ENCODE measurements at regions not wholly inside any gene's neighbourhood (a gene's known extent, or its start where the extent isn't known, plus 50 kb on each side); places are given as distances from the start of the nearest gene placed in this dataset.
A peak's percentile ranks its signal among the peaks of the same experiment; 100 is the strongest.

- Histone ChIP-seq H3K27me3 (no peaks in the 10 kb centered on the region), H3K9me3 (no peaks in the 10 kb centered on the region), H3K4me1 (peaks cover 9 to 48% (median 30%) of the 10 kb centered on the region in 9 donors), H3K27ac (peak overlapping the region in 3 of 10 donors; percentile 49 to 59 (median 54)), H3K4me3 (no peak overlapping the region), H3K36me3 (no peaks in the 10 kb centered on the region)
- ATAC-seq (peak in 2 of 8 donors; percentile 39 to 46), DNase-seq (no peak)
- WGBS, 2 donors = 84 to 95% methylated on average over 2 of the region's 2 CpGs
- no peak for TF ChIP-seq CTCF (IDR thresholded peaks at IDR 0.05)
- intact Hi-C loops (cut with DNase I) = no loop called here
Observed at GRCh38 chr13:50449465-50449864, 394.0 kb downstream of the DLEU7 start.

- intact Hi-C loops (cut with DNase I) = no loop called here
- Histone ChIP-seq H3K27ac (no peak overlapping the region), H3K27me3 (no peaks in the 10 kb centered on the region), H3K4me3 (no peak overlapping the region), H3K9me3 (no peaks in the 10 kb centered on the region), H3K4me1 (peaks cover 9 to 50% (median 30%) of the 10 kb centered on the region in 9 donors), H3K36me3 (no peaks in the 10 kb centered on the region)
- no peak for TF ChIP-seq CTCF (IDR thresholded peaks at IDR 0.05)
- ATAC-seq (no peak), DNase-seq (no peak)
- 93 to 98% methylated on average over 2 of the region's 2 CpGs for WGBS, 2 donors
Observed at GRCh38 chr13:50450279-50450678, 393.2 kb downstream of the DLEU7 start.

GRCh38 chr13:50451609-50452008 is 391.9 kb downstream of the DLEU7 start:
- no peaks in the 10 kb centered on the region for H3K27me3 ChIP-seq
- intact Hi-C loops (cut with DNase I) = loop anchor here in 1 of 10 donors (2.0 kb wide), 1 partner anchor 63 kb away; no protein-coding TSS in a partner anchor
- 68 to 72% methylated on average over 3 of the region's 3 CpGs for WGBS, 2 donors
- H3K4me1 ChIP-seq = peaks cover 9 to 56% (median 30%) of the 10 kb centered on the region in 9 donors
- no peak overlapping the region for H3K4me3 ChIP-seq
- H3K27ac ChIP-seq = no peak overlapping the region
- TF ChIP-seq CTCF (IDR thresholded peaks at IDR 0.05) = no peak
- DNase-seq = no peak
- ATAC-seq = no peak
- H3K36me3 ChIP-seq = no peaks in the 10 kb centered on the region
- H3K9me3 ChIP-seq = no peaks in the 10 kb centered on the region

GRCh38 chr13:50452028-50452427 is 391.5 kb downstream of the DLEU7 start:
- TF ChIP-seq CTCF (IDR thresholded peaks at IDR 0.05) = no peak
- no peak for ATAC-seq
- H3K4me1 ChIP-seq = peaks cover 9 to 56% (median 30%) of the 10 kb centered on the region in 9 donors
- H3K9me3 ChIP-seq = no peaks in the 10 kb centered on the region
- DNase-seq = no peak
- H3K27ac ChIP-seq = no peak overlapping the region
- H3K36me3 ChIP-seq = no peaks in the 10 kb centered on the region
- WGBS, 2 donors = 91 to 95% methylated on average over 1 of the region's 1 CpG
- no peak overlapping the region for H3K4me3 ChIP-seq
- H3K27me3 ChIP-seq = no peaks in the 10 kb centered on the region
- intact Hi-C loops (cut with DNase I) = loop anchor here in 1 of 10 donors (2.0 kb wide), 1 partner anchor 63 kb away; no protein-coding TSS in a partner anchor
